Iris pigment epithelial cell (primary cell): ENCODE measurements at regions not wholly inside any gene's neighbourhood (a gene's known extent, or its start where the extent isn't known, plus 50 kb on each side); places are given as distances from the start of the nearest gene placed in this dataset.
"Not testable (repeated sequence)": the region's sequence is repeated elsewhere in the genome, so short reads cannot be mapped to it uniquely, and the experiment has no call there.

Experiments used
- DNase-seq: peaks from one replicate; pipeline ENCODE4 v3.0.0-alpha.2; 2011; ENCODE audit warnings: low read depth

GRCh38 chr20:26216025-26216424 lies 519.4 kb upstream of the ZNF337 start:
- DNase-seq, result peak; percentile 10

GRCh38 chr20:26214991-26215390 lies 518.3 kb upstream of the ZNF337 start:
- DNase-seq, result no peak

DNA sequence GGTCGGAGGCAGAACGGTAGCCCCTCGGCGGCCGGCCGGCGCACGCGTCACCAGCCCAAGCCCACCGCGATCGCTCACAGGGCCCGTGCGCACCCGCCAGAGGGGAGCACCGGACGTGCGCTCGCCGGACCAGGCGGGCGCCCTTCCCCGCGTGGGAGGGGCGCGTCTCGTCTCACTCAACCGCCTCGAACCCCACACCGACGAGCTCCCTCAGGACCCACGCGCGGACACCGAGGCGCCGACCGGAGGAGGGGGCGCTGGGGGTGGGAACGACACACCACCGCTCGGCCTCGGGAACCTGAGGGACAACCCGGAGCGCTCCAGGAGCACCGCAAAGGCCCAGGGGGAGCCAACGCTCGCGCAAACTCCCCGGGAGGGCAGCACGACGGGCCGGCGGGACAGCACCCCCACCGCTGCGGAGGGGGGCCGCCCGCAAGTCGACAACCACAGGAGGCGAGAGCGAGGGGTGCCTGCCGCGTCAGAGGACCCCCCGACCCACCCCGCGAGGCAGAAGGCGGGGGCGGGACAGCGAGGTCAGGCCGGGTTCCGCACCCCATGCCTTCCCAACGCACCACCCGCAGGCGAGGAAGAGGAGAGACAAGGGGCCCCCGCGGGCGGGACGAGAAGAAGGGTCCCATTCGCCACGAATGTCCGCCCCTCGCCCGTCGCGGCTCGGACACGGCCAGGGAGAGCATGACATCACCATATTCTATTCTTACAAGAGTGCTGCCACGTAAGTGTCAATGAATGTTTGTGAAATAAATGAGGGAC lies 512.7 kb upstream of the ZNF337 start:
- DNase-seq, result no peak

GRCh38 chr20:26208296-26209091 lies 511.8 kb upstream of the ZNF337 start:
- DNase-seq, result no peak

- not testable (repeated sequence) for DNase-seq
Measured at GRCh38 chr20:26207967-26208295, 511.3 kb upstream of the ZNF337 start.

DNA sequence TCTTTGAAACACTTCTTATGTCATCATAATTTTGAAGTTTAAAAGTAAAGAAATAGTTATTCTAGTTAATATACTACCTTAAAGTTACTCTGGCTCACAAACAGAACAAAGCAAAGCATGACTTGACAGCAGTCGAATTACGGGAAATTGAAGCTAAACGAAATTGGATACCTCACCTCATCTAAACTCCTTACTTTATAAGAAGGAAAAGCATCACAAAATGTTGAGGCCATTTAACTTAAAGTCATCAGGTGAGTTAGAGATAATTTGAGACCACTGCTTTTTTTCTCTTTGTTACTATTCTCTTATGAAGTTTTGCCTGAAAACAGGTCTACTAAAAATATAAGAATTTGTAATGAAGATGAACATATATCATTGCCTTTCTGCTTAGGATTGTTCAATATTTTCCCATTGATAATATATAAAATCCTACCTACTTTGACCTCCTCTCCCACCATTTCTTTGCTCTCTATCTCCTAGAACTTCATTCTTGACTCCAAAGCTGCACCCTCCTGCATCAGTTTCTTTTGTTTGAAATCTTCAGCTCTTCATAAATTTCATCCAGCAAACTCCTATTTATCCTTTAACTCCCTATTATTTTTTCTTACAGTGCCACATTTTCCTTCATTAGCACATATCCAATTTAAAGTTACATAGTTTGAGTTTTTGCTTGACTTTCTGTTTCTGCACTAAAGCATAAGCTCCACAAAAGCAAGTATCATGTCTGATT lies 510.7 kb upstream of the ZNF337 start:
- DNase-seq, result no peak

DNA sequence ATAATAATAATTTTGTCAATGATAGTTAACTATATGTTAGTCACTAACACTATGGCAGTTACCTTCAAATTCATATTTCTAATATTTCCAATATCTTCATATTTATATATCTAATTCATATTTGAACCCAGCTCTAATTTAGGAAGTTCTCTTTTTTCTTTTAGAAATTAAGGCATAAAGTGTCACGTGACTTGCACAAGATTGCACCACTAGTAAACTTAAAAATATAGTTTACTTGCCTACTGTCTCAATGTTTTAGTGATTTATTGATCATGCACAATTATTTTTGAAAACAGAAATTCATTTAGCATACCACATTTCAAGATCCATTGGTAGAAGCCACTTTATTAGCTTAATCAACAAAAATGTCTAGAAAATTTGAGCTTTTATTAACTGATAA lies 508.7 kb upstream of the ZNF337 start:
- no peak for DNase-seq

DNA sequence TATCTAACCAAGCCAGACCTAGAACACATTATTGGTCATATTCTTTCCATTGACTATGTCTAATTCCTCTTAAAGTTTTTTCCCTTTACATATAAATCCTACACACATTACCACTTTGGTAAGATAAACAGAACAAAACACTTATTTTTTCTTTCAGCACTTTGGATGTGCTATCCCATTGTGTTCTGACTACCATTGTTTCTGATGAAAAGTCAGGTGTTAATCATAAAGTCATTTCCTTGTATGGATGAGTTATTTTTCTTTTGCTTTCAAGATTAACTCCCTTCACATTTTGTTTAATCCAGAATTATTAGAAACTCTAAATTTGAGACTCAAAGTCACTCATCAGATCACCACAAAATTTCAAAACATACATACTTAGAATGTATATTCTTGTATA lies 504.4 kb upstream of the ZNF337 start:
- not testable (repeated sequence) for DNase-seq

DNA sequence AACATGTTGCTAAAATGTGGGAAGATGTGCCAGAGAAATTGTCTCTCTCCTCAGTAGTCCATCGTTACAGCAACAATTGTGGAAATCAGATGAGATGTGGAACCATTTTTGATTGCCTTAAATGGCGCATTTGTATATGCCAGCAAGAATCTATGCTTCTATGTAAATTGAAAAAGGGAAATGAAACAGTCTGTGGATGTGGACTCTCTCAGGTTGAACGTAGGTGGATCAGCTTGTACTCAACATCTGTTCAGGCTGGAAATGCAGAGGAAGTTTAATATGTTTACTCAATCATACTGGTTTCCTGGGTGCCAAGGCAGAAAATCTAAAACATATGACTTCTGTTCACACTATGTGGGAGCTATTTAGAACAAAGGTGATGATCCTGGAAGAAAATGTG lies 490.7 kb upstream of the ZNF337 start:
- DNase-seq, result not testable (repeated sequence)

DNA sequence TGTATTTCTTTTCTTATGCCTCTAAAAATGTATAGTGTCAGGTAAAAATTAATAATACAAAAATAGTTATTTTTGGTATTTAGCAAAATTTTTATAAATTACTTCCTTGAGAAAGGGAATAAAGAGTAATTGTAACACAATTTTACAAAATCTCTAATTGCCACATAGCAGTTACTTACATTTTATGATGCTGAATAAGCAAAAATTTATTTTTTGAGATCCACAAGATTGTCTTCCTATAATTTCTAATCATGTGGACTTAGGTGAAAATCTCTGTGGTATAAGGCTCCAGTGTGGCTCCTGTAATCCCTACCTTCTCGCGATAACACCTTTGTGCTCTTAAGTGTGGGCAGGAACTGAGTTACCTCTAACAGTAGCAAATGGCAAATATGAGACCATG lies 487.1 kb upstream of the ZNF337 start:
- DNase-seq, result not testable (repeated sequence)

- DNase-seq, result not testable (repeated sequence)
Measured at GRCh38 chr20:26181364-26181763, 484.7 kb upstream of the ZNF337 start.

GRCh38 chr20:26171875-26172274 lies 475.2 kb upstream of the ZNF337 start:
- DNase-seq, result not testable (repeated sequence)

DNA sequence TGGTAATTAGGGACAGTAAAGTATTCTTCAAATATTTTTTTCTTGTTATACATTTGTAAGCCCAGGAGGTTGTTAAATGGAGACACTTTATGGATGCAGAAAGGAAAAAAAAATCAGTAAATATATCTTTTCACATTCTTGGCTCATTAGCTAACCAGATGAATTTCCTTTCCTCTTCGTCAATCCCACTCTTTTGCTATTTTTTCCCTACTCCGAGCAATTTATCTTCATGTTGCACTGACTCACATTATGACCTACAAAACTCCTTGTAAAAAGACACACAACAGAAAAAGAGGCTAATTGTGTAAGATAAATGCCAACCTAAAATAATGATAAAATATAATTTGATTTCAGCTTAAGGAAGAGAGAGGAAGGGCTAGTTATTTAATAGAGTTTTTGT lies 472.9 kb upstream of the ZNF337 start:
- DNase-seq, result peak; percentile 17

DNA sequence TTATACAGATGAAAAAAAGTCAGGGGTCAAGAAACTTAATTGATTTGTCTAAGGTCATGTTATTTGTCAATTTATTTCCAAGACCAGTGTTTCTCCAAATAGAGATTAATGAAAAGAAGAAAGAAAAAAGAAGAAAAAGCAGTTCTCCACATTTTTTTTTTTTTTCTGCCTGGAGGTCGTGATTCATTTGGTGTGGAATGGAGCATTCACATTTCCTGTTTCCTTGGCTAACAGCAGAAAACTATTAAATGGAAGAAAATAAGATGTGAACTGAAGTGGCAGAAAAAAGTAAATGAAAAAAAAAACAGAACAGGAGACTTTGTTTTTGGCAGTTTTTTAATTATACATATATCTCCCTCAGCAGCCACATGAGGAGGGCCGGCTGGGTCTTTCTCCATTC lies 470.8 kb upstream of the ZNF337 start:
- DNase-seq, result peak; percentile 22

DNA sequence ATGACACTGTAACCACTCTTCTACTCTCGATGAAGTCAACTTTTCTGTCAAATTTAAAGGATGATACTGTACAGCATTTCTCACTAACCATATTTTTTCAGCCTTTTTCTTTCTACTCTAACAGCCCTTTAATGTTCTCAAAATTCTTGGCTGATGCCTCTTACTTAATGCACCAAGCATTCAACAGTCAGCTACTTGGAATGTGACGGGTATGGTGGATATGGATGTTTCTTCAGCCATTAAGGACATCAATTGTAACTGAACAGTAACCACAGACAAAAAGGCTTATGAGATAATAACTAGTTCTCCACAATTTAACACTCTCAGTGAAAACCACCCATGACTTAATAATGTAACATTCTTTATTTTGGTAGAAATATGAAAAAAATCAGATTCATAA lies 467.2 kb upstream of the ZNF337 start:
- DNase-seq, result peak; percentile 60

- DNase-seq, result not testable (repeated sequence)
Measured at GRCh38 chr20:26163151-26163550, 466.5 kb upstream of the ZNF337 start.

- not testable (repeated sequence) for DNase-seq
Measured at GRCh38 chr20:26161741-26162140, 465.1 kb upstream of the ZNF337 start.

GRCh38 chr20:26160916-26161315 lies 464.3 kb upstream of the ZNF337 start:
- DNase-seq, result not testable (repeated sequence)

DNA sequence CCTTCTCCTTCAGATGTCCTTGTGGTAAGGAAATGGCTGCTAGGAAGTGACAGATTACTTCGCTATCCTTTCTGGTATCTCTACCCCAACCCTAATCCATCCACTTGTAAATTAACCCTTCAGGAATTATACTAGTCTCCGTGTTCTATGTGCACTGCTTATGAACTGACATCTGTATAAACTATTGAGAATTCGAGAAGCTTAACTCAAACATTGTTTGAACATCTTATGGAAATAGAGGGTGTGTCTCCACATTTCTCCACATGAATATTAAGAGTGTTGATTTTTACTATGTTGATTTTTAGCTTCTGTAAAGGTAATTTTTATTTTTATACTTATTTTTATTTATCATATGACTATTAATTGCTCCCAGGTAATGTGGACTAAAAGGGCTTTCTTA lies 457.6 kb upstream of the ZNF337 start:
- DNase-seq, result no peak

DNA sequence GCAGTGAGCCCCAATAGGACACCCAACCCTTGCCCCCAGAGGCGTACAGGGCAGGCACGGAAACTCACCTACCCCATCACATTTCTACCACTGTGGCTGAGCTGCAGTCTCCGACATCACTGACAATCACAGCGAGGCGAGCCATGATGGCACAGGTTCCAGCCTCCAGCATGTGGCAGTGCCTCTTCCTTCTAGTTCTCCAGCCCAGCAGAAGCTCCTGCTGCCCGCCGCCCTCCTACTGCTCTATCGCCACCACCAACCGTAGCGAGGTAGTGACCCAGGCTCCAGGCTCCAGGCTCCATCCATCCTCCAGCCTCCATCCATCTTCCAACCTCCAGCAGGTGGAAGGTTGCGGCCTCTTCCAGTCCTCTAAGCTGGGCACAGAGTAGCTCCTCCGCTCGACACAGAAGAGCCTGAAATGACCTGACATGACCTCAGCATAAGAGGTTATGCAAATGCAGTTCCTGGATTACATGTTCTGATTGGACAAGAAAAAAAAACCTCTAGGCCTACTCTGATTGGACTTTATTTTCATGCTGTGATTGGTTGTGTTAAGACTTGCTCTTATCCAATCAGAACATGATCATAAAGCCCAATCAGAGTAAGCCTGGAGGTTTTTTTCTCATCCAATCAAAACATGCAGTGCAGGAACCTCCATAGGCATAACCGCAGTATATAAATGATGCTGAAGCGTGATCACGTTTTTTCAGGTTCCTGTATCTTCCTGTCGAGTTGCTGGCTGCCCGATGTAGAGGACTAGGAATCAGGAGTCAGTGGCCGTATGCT lies 438.9 kb upstream of the ZNF337 start:
- DNase-seq, result no peak

DNA sequence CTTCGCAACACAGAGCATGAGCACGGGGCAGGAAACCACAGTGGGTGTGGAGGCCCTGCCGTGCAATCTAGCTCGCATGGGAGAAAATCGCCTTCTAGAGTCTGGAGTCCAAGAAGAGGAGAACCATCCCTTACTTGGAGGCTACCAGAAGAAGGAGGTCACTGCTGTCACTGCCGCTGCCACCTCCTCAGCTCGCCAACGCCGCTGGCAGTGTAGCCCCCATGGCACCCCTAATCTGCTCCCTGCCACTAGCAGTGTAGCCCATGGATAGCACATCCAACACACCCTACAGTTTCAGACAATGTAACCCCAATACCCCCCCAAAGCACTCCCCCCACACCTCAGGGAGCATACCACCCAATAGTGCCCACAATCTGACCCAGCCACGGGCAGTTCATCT lies 438.0 kb upstream of the ZNF337 start:
- DNase-seq, result no peak

DNA sequence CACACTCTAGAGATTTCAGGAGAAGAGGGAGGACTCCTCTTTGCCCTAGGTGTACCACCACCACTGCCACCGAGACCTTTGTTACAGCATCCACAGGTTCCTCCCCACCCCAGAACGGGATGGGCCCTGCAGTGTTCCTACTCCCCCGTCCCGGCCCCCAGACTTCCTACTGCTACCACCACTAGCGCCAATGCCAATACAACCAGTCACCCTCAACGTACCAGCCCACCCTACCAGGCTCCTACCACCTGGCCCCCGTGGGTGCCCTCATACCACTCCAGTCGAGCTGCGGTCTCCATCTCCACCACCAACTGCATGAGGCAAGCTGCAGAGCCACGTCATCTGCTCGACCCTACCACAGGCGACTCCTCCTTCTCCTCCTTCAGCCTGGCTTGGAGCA lies 437.1 kb upstream of the ZNF337 start:
- DNase-seq, result not testable (repeated sequence)
